ENCODE measurements at regions not wholly inside any gene's neighbourhood (a gene's known extent, or its start where the extent isn't known, plus 50 kb on each side); places are given as distances from the start of the nearest gene placed in this dataset.
"Not testable (repeated sequence)": the region's sequence is repeated elsewhere in the genome, so short reads cannot be mapped to it uniquely, and the experiment has no call there.

DNA sequence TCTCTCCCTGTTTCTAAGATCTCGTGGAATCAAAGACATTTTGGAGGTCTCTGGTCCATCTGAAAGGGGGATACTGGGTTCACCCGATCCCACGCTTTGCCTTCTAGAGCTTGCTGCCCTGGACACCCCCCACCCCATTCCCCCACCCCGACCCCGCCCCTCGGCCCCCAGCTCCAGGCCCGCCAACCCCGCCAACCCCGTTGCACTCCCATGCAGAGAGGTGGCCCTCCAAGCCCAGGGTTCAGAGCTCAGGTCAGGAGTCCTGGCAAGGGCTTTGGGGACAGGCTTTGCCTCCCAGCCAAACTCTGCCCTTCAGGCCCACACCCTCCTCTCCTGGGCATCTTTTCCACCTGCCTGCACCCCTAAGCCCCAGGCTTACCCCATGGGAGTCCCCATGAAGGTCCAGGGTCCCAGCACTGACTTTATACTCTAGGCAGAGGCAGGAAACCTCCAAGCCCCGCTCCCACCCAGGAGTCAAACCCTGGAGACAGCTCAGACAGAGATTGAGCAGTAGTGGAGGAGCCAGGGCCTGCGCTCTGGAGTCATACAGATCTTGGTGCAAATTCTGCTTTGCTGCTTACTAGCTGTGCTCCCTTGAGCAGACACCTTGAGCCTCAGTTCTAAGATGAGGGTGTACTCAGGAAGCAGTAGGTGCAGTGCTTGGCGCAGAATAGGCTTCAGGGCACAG is 155.9 kb downstream of the FOXD2 start:
- no peak for DNase-seq

DNA sequence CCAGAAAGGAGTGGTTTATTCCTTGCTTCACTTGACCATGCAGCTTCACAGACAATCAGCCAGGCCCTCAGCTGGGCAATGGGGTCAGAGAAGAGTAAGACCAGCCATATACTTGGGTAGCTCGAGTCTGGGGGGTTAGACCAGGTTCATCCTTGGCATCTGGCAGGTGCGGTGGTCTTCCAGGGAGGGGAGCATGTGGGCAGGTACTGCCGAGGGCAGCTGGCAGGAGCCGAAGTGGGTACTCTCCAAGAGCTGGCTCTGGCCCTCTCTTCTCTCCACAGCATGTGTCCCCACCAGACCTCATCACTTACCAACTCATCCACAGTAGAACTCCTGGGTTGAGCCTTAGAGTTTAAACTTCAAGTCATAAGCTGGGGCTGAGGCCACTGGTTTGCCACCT is 156.8 kb downstream of the FOXD2 start:
- DNase-seq = no peak

DNA sequence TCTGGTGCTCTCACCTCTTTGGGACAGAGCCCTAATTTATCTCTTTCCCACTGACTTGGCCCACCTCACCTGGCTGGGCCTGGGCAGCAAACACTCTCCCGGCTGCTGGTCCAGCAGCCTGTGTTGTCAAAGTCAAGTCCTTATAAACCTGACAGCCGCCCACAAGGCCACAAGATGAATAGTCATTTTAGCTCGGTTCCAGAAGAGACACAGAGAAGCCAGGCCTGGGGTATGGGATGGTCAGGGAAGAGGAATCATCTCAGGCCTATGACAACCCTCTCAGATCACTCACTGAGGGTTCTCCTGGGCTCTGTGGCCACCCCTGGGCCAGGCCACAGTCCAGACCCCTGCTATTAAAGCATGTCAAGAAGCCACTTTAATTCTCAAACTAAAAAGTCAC is 158.5 kb downstream of the FOXD2 start:
- DNase-seq = no peak

DNA sequence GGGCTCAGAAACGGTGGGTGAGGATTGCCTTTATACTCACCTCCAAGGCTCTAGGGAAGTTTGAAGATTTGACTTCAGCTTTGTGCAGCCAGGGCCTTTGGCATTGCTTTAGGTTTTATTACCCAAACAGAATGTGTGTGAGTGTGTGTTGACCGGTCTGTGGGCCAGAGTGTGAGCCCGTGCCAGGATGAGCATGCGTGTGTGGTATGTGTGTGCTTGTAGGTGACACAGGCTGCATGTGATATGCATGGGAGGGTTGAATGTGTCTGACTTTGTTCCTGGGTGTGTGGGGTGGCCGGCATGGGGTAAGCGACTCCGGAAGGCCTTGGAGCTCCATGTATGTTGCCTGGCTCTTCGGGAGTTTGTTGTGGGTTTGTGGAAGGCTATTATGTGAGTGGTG is 160.5 kb downstream of the FOXD2 start:
- no peak for DNase-seq

DNA sequence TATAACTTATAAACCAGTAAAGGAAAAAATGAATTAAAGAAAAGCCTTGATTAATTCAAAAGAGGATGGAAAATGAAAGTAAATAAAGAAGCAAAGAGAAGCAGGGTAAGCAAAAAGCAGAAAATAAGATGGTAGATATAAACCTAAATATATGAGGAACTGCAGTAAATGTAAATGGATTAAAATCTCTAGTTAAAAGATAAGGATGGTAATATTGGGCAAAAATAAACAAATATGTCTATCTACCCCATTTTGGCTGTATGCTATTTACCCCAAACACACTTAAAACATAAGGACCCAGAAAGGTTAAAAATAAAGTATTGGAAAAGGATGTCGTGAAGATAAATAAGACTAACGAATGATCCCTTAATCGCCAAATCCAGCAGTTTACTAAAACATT is 161.9 kb downstream of the FOXD2 start:
- no peak for DNase-seq

DNA sequence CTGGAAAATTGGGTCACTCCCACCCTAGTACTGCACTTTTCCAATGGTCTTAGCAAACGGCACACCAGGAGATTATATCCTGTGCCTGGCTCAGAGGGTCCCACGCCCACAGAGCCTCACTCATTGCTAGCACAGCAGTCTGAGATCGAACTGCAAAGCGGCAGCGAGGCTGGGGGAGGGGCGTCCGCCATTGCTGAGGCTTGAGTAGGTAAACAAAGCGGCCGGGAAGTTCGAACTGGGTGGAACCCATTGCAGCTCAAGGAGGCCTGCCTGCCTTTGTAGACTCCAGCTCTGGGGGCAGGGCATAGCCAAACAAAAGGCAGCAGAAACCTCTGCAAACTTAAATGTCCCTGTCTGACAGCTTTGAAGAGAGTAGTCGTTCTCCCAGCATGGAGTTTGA is 164.6 kb downstream of the FOXD2 start:
- DNase-seq = not testable (repeated sequence)

DNA sequence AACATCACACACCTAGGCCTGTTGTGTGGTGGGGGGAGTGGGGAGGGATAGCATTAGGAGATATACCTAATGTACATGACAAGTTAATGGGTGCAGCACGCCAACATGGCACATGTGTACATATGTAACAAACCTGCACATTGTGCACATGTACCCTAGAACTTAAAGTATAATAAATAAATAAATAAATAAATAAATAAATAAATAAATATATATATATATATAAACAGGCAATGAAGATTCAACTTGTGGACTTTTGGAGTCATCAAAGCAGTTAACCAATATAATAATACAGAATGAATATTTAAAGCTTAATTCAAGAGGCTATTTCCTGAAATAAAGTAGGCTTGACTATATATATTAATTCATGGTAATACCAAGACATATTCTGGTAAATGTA is 167.0 kb downstream of the FOXD2 start:
- DNase-seq = not testable (repeated sequence)

DNA sequence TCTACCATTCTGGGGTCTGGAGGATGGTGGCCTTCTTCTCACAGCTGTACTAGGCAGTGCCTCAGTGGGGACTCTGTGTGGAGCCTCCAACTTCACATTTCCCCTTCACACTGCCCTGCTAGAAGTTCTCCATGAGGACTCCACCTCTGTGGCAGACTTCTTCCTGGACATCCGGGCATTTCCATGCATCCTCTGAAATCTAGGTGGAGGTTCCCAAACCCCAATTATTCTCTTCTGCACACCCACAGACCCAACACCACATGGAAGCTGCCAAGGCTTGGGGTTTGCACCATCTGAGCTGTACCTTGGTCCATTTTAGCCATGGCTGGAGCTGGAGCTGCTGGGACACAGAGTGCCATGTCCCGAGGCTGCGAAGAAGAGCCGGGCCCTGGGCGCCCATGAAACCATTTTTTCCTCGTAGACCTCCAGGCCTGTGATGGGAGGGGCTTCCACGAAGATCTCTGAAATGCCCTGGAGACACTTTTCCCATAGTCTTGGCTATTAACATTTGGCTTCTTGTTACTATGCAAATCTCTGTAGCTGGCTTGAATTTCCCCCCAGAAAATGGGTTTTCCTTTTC is 170.5 kb downstream of the FOXD2 start:
- no peak for DNase-seq

DNA sequence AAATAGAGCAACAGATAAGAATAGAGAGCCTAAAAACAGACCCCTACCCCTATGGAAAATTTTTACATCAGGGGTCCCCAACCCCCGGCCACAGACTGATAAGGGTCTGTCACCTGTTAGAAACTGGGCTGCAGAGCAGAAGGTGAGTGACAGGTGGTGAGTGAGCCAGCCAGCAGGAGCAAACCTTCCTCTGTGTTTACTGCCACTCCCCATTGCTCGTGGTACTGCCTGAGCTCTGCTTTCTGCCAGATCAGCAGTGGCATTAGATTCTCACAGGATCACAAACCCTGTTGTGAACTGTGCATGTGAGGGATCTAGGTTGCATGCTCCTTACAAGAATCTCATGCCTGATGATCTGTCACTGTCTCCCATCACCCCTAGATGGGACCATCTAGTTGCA is 174.1 kb downstream of the FOXD2 start:
- no peak for DNase-seq

DNA sequence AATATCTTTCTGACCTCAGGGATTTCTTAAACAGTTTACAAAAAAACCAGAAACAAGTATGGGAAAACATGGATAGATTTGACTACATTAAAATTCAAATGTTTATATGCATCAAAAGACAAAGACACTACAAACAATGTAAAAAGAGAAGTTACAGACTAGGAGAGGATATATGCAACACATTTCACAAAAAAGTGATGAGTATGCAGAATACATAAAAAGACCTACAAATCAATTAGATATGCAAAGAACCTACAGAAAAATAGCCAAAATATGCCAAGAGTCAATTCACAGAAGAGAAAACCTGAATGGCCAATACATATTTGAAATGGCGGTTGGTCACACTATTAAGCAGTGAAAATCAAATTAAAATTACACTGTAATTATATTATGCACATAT is 175.0 kb downstream of the FOXD2 start:
- no peak for DNase-seq

DNA sequence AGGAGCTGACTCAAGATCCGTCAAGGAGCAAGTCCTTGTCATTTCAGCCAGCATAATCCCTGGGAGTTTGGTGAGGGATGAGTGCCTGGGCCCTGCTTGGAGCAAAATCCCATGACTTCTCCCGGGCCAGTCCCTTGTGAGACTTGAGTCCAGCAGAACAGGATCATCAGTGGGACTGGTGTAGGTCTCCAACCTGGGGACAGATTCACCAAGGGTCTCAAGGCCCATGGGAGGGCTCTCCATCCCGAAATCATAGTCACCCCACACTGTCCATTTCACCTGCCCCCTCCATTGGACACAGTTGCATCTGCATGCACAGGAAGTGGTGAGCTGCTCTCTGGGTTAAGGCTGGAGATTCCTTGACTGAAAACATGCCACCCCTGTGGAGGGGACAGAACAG is 178.2 kb downstream of the FOXD2 start:
- DNase-seq = no peak

DNA sequence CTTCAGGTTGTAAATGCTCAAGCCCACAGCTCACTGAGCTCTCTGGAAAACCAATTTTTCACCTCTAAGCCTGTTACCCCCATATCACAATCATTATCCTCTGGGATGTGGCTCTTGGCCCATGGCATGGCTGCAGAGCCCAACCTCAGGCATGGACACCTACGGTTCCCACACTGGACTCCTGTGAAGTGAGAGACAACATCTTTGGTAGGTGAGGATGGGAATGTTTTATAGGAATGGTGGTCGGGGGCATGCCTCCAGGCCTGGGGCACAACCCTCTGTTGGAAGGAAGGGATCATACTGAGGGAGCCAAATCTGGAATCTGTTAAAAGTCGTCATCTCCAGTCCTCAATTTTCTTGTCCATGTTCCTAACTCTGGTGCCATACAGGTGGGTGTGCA is 179.1 kb downstream of the FOXD2 start:
- DNase-seq = no peak

DNA sequence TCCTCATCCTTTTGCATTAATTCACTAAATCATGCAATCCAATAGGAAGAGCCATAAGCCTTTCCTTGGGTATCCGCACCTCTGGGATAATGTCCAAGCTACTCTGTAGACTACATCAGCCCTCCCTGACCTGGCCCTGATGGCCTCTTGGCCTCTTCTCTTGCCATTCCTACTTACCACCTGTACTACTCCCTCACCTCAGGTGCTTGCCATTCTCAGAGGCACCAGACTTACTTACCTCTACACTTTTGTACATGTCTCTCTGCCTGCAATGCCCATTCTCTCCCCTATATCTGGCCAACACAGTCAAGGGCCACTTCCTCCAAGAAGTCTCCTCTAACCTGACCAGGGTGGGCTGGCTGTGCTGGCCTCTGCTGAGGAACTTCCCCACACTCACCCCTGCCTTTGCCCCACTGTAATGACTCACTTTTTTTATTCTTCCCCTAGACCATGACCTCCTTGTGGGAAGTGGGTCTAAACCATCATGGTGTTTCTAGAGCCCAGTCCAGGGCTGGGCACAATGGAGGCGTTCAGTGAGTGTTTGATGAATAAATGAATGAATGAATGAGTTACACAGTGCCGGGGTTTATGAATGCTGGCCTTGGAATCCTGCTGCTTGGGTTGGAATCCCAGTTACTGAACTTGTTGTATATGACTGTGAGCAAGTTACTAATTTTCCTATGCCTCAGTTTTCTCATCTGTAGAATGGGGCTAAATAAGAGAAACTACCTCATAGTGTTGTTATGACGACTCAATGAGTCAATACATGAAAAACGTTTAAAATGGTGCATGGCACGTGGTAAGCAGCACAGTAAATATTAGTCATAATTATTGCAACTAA is 179.8 kb downstream of the FOXD2 start:
- no peak for DNase-seq

DNA sequence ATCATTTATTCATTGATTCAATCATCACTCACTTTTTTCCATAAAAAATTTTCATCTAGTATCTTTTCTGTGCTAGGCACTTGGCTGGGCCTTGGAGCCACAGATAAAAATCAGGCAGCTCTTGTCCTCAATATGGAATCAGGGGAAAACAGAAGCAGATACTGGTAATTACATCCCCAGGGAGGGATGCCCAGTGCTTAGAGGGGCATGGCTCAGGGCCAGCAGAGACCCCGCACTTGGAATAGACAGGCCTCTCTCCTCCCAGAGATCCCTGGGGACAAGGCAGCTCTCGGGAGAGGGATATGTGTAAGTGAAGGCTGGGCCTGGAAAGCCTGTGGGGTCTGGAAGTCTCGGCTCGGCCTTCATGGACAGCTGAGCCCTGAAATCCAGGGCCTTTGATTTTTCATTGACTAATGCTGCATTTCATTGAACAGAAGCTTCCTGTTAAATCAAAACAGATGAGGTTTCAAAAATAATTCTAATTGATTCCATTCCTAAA is 180.4 kb downstream of the FOXD2 start:
- DNase-seq = no peak

DNA sequence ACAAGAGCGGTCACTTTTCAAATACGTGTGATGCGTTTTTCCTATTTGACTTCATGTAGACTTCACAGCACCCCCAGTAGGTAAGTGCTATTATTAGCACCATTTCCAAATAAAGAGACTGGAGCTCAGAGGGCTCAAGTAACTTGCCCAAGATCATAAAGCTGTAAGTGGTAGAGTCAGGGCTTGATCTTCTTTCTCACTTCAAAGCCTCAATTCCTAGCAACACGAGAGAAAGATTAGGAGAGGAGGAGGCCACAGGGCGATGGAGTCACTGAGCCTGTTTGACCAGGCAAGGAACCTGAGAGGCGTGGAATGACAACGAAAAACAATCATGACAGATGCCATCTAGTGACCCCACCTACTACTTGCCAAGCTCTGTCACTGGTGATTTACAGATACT is 181.0 kb downstream of the FOXD2 start:
- no peak for DNase-seq

DNA sequence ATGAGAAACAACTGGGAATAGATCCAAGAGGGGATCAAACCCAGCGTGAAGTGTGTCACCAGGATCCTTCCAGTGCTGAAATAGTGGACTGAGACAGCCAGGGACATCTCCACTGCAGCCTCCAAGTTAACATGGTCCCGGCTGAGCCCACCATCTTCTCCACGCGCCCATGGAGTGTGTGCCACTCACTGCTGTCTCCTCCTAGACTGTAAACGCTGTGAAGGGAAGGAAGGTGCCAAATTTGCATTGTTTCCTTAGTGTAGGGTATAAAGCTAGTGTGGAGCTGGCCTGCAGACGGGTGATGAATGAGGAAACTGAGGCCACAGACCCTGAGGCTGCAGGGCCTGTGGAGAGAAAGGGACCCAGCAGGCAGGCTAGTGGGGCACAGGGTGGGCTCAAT is 183.6 kb downstream of the FOXD2 start:
- no peak for DNase-seq

DNA sequence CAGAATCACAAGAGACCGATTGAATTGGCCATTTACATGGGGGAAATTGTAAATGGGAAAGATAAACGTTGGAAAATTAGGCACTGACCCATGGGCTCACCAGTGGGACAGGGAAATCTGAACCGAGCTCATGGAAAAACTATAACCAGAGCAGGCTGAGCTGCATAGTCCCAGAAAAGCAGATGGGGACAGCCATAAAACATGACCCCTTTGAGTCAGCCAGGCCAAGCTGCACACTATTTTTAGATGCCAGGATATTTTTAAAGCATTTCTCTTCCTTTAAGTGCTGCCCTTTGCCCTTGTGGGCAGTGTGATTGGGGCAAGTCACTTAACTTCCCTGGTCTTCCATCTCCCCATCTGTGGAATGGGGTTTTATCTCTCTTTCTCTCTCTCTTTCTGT is 184.1 kb downstream of the FOXD2 start:
- no peak for DNase-seq

DNA sequence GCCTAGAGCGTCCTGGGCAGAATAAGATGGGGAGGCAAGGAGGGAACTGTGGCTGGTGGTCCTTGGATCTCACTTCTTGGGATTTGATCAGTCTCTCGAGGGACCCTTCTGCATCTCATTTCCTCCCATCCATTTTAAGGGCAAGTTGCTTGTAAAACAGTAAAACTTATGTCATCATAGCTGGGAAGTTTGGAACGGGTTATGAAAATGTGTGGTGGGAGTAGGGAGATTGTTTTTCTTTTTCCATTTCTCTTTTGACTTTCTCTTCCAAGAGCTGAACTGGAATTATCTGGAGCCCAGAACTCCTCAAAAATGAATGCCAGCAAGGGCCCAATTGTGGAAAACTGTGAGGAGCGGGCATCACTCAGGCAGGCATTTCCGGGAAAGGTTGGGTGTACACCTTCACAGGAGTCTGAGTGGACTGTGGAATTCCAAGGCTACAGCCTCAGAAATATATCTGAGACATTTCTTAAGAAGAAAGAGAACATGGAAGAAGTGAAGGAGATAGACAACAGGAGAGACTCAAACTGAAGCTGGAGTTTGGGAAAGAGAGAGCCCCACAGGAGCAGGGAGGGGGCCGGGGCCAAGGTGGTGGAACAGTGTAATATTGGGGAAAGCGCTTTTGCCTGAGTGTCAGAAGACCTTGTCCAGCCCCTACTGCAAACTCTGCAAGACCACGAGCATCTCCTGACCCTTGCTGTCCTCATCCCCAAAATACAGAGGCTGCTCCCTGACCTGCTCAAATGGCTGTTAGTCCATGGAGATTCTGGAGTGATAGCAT is 185.1 kb downstream of the FOXD2 start:
- DNase-seq = no peak

DNA sequence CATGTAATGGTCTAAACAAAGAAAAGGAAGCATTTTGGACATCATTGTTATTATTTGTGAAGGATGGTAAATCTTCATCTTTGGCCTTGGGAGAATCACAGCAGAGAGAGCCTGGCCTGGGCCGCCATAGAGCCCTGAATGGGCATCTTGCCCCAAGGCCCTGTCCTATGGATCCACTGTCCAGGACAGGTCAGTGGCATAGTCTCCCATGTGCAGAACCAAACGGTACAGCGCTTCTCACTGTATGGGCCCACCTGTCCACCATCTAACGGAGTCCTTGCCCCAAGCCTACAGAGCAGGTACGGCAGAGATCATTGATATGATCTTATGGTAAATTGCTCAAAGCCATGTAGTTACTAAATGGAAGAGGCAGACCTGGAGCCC is 185.7 kb downstream of the FOXD2 start:
- DNase-seq = no peak

DNA sequence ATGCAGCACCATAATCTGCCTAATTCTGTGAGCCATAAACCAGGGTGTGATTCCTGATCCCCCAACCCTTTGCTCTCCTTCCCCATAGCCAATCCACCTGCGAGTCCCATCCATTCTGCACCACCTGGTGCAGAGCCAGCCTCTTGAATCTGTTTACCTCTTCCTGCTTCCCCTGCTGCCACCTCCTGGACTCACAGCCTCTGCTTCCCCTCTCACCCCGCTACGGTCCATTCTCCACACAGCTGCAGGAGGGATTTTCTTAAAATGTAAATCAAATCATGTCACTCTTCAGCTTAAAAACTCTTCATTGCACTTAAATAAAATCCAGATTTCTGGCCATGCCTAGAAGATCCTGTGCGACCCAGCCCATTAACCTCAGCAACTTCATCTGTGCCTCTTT is 186.7 kb downstream of the FOXD2 start:
- peak in 1 of 2 donors; percentile 10 for DNase-seq

DNA sequence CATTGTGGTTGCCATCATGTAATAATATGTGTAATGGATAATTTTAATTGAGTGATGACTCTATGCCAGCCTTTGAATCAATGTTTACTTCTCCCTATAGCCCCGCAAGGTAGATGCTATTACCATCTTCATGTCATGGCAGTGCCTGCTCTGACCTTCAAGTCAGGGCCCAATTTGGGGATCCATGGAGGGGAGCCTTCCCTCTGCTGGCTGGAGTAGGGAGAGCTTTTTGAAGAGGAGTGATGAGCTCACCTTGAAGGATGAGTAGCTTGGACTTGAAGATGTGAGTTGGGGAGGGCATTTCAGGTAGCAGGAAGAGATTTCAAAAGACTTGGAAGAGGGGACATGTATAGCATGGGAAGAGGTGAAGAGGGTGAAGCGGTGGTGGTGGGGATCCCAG is 189.2 kb downstream of the FOXD2 start:
- DNase-seq = no peak
